ENCODE measurements at regions not wholly inside any gene's neighbourhood (a gene's known extent, or its start where the extent isn't known, plus 50 kb on each side); places are given as distances from the start of the nearest gene placed in this dataset.

GRCh38 chr17:33515974-33516373 is 222.9 kb upstream of the ASIC2 start:
- H3F3A ChIP-seq (ENCODE audit: low read depth): no peaks in the 10 kb centered on the region
- no peaks in the 10 kb centered on the region for H4K20me1 ChIP-seq (ENCODE audit: insufficient read depth, low read length, poor library complexity, severe bottlenecking)
- H3K36me3 ChIP-seq (ENCODE audit: insufficient read depth, low read length): no peaks in the 10 kb centered on the region
- no peaks in the 10 kb centered on the region for H3K4me1 ChIP-seq (ENCODE audit: insufficient read depth, low read length, poor library complexity, severe bottlenecking)
- H3K79me2 ChIP-seq (ENCODE audit: insufficient read depth, low read length): no peaks in the 10 kb centered on the region
- H3K9me2 ChIP-seq (replicated peaks; ENCODE audit: low read depth, low read length): no peaks in the 10 kb centered on the region
- H2AFZ ChIP-seq (ENCODE audit: low read length): no peak overlapping the region
- TF ChIP-seq CTCF (conservative IDR thresholded peaks at IDR 0.05; ENCODE audit: low read length) (no peak), EZH2phosphoT487 (IDR thresholded peaks at IDR 0.05; ENCODE audit: borderline replicate concordance) (no peak)
- H3K9ac ChIP-seq (ENCODE audit: low read depth, low read length, poor library complexity, severe bottlenecking): no peak overlapping the region
- H3K9me3 ChIP-seq (ENCODE audit: insufficient read depth, low read depth, low read length): no peaks in the 10 kb centered on the region
- H3K4me2 ChIP-seq (ENCODE audit: low read depth, low read length, poor library complexity, severe bottlenecking): no peak overlapping the region
- H3K27me3 ChIP-seq (ENCODE audit: insufficient read depth, low read length, poor library complexity, severe bottlenecking): no peaks in the 10 kb centered on the region
- H3K4me3 ChIP-seq (ENCODE audit: low read length, poor library complexity, severe bottlenecking): no peak overlapping the region

- H3K36me3 ChIP-seq (ENCODE audit: insufficient read depth, low read length): no peaks in the 10 kb centered on the region
- H3K9ac ChIP-seq (ENCODE audit: low read depth, low read length, poor library complexity, severe bottlenecking): no peak overlapping the region
- H3F3A ChIP-seq (ENCODE audit: low read depth): no peaks in the 10 kb centered on the region
- no peaks in the 10 kb centered on the region for H3K27me3 ChIP-seq (ENCODE audit: insufficient read depth, low read length, poor library complexity, severe bottlenecking)
- no peak overlapping the region for H2AFZ ChIP-seq (ENCODE audit: low read length)
- no peaks in the 10 kb centered on the region for H3K4me1 ChIP-seq (ENCODE audit: insufficient read depth, low read length, poor library complexity, severe bottlenecking)
- H3K4me2 ChIP-seq (ENCODE audit: low read depth, low read length, poor library complexity, severe bottlenecking): no peak overlapping the region
- no peak overlapping the region for H3K4me3 ChIP-seq (ENCODE audit: low read length, poor library complexity, severe bottlenecking)
- H3K9me2 ChIP-seq (replicated peaks; ENCODE audit: low read depth, low read length): no peaks in the 10 kb centered on the region
- H3K79me2 ChIP-seq (ENCODE audit: insufficient read depth, low read length): no peaks in the 10 kb centered on the region
- H4K20me1 ChIP-seq (ENCODE audit: insufficient read depth, low read length, poor library complexity, severe bottlenecking): no peaks in the 10 kb centered on the region
- TF ChIP-seq EZH2phosphoT487 (IDR thresholded peaks at IDR 0.05; ENCODE audit: borderline replicate concordance) (no peak), CTCF (conservative IDR thresholded peaks at IDR 0.05; ENCODE audit: low read length) (no peak)
- H3K9me3 ChIP-seq (ENCODE audit: insufficient read depth, low read depth, low read length): no peaks in the 10 kb centered on the region
Observed at GRCh38 chr17:33516645-33517044, 223.6 kb upstream of the ASIC2 start.

- Histone ChIP-seq H3K9me2 (replicated peaks; ENCODE audit: low read depth, low read length) (no peaks in the 10 kb centered on the region), H3K4me1 (ENCODE audit: insufficient read depth, low read length, poor library complexity, severe bottlenecking) (no peaks in the 10 kb centered on the region), H3K4me2 (ENCODE audit: low read depth, low read length, poor library complexity, severe bottlenecking) (no peak overlapping the region), H2AFZ (ENCODE audit: low read length) (no peak overlapping the region), H3K36me3 (ENCODE audit: insufficient read depth, low read length) (no peaks in the 10 kb centered on the region), H4K20me1 (ENCODE audit: insufficient read depth, low read length, poor library complexity, severe bottlenecking) (no peaks in the 10 kb centered on the region), H3K9ac (ENCODE audit: low read depth, low read length, poor library complexity, severe bottlenecking) (no peak overlapping the region), H3K4me3 (ENCODE audit: low read length, poor library complexity, severe bottlenecking) (no peak overlapping the region), H3K9me3 (ENCODE audit: insufficient read depth, low read depth, low read length) (no peaks in the 10 kb centered on the region), H3F3A (ENCODE audit: low read depth) (no peaks in the 10 kb centered on the region), H3K27me3 (ENCODE audit: insufficient read depth, low read length, poor library complexity, severe bottlenecking) (no peaks in the 10 kb centered on the region), H3K79me2 (ENCODE audit: insufficient read depth, low read length) (no peaks in the 10 kb centered on the region)
- TF ChIP-seq EZH2phosphoT487 (IDR thresholded peaks at IDR 0.05; ENCODE audit: borderline replicate concordance): no peak
- no peak for TF ChIP-seq CTCF (conservative IDR thresholded peaks at IDR 0.05; ENCODE audit: low read length)
Observed at GRCh38 chr17:33517746-33518145, 224.7 kb upstream of the ASIC2 start.

Measured in Loucy (cell line).